GM21786 (cell line): ENCODE measurements at regions not wholly inside any gene's neighbourhood (a gene's known extent, or its start where the extent isn't known, plus 50 kb on each side); places are given as distances from the start of the nearest gene placed in this dataset.
"Not testable (repeated sequence)": the region's sequence is repeated elsewhere in the genome, so short reads cannot be mapped to it uniquely, and the experiment has no call there.

Source experiments
- ATAC-seq: cut with Tn5 transposase; IDR thresholded peaks from one replicate; pipeline ENCODE4 v1.9.1; 2021; ENCODE audit not compliant: unreplicated experiment

DNA sequence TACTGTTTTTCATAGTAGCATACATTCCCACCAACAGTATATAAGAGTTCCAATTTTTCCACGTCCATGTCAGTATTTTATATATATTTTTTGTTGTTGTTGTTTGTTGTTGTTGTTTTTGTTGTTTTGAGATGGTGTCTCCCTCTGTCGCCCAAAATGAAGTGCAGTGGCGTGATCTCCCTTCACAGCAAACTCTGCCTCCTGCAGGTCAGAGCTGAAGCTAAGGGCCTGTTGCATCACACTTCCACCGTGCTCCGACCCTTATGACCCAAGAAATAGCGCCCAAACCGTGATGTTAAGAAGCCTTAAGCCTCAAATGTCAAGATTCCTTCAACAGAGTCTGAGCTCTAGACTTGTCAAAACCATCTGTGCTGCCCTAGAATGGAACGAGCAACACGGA is 2032.3 kb downstream of the MRPL39 start:
- no peak for ATAC-seq

GRCh38 chr21:23548924-23549323 is 2058.4 kb downstream of the MRPL39 start:
- not testable (repeated sequence) for ATAC-seq

DNA sequence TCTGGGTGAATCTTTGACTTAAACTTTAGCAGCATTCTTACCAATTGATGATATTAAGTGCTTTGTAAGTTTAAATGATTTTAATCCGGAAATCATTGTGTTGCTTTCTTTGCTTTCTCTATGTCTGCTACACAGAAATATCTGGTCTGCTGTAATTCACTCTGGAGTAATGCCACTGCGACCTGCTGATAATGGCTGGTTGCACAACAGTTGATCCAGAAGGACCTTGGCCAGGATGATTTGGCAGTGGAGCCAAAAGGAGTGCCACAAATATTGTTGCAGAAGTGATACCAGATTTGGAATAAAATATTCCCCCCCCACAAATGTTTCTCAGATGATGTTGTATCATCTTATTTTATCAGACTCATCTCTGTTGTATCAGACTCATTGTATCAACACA is 2063.9 kb downstream of the MRPL39 start:
- ATAC-seq = no peak

- no peak for ATAC-seq
These were observed 2065.2 kb downstream of the MRPL39 start for GRCh38 chr21:23542097-23542496.

DNA sequence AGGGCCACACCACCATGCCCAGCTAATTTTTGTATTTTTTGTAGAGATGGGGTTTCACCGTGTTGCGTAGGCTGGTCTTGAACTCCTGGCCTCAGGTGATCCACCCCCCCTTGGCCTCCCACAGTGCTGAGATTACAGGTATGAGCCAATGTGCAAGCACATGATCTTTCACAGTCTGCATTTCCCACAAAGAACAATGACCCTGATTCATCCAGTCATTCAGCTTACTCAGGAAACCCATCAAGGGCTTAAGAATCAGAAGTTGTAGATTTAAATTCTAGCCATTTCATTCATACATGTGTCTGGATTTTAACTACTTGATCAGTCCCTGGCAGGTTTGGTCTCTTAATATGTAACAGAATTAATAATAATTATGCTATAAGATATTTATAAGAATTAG is 2065.7 kb downstream of the MRPL39 start:
- no peak for ATAC-seq

DNA sequence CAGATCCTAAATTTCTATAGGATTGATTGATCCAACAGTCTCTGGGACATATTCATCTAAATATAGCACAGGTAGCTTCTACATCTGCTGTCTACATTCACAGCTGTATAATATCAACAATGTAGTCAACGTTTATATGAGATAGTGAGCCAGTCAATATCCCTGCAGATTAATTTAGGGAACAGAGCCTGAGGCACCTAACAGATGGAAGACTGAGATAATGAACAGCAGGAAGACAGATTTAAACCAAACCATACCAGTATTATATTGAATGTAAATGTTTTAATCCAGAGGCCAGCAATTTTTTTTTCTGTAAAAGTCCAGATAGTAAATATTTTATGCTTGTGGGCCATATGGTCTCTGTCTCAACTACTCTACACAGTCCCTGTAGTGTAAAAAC is 2072.4 kb downstream of the MRPL39 start:
- ATAC-seq = no peak

- no peak for ATAC-seq
These were observed 2075.8 kb downstream of the MRPL39 start for GRCh38 chr21:23531444-23531843.

- ATAC-seq = no peak
These were observed 2082.6 kb downstream of the MRPL39 start for GRCh38 chr21:23524685-23525084.

GRCh38 chr21:23522751-23523150 is 2084.5 kb downstream of the MRPL39 start:
- no peak for ATAC-seq

- ATAC-seq = no peak
These were observed 2099.8 kb downstream of the MRPL39 start for GRCh38 chr21:23507501-23507900.

DNA sequence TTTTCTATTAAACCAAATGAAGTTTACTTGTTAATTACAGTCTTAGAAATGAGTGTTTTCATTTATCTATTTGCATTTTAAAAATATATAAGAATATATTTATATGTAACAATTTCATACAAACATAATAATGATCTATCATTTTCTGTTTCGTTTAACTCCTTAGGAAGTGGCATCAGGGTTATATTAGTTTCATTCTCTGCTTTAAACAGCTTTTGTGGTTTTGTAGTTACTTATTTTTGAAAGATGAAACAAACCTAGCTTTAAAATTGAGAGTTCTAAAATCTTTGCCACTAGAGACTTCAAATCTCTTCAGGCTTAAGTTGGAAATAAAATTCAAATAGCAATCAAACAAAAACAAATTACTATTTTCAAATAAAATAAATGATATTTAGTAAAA is 2110.6 kb downstream of the MRPL39 start:
- peak; percentile 89 for ATAC-seq

DNA sequence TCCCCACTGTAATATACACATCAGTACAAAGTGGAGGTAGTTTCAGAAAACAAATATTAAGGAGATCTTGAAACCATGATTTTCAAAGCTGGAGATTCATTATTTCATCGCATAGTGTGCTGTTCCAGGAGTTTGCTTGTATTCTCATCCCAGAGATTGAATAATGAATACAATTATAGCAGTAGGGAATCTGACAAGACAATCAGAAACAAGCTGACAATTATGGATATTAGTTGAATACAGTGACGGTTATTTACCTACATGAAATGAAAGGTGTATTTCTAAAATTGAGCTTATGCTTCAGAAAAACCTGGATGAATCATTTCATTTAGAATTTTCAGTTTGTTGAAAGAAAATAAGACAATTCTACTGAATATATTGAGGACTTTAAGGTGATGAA is 2119.0 kb downstream of the MRPL39 start:
- ATAC-seq = no peak

DNA sequence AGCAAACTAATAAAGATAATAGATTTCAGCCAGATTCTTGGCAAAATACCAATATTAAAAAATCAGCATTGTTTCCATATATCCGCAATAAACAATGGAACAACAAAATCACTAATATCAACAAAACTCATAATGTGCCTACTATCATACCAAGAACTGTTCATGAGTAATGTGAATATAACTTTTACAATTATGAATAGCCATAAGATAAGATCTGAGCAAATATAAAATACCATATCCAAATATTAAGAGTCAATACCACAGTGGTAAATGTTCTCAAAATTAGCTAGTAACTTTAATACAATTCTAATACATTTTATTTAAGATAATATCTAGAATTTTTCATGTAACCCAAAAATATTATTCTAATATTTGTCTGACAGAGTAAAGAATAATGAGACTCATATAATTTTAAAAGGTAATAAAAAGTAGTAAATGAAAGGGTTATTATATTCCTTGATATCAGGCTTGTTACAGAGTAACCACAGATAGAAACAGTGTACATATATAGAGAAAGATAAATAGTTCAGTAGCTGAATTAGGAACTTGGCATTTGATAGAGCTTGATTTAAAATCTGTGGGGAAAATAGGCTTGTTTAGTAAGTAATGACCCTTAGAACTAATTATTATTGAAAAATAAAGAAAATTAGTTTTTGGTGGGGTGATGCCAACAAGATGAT is 2126.6 kb downstream of the MRPL39 start:
- ATAC-seq = no peak

GRCh38 chr21:23478381-23478780 is 2128.9 kb downstream of the MRPL39 start:
- no peak for ATAC-seq

DNA sequence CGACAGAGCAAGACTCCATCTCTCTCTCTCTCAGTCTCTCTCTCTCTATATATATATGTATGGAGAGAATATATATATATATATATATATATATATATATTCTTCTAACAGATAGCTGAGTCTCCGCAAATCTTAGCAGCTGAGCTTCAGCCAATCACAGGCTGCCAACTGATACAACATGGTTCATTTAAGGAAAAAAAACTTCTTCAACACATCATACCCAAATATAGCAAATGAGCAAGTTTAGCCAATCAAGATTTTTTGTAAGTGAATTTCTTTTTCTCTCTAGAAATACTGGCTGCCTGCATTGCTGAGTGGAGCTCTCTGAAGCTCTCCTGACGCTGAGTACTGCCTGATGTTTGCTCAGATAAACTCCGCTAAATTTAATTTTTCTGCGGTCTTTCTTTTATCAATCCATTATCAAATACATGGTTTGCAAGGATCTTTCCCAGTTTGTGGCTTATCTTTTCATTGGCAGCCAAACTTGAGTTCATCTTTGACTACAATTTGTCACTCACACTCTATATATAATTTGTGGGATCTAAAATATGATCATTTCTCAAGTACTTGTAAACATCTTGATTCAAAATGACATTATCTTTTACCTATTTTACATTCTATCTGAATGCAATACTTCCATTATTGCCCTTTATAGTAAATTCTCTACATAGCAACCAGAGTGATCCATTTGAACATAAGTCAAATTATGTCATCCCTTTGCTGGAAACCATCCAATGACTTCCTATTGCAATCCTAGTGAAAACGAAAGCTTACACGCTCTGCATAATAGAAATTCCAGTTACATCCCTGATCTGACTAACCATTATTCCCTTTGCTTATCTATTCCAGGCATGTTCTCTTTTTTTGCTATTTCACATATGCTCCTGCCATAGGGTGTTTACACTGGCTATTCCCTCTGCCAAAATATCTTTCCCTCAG is 2131.7 kb downstream of the MRPL39 start:
- no peak for ATAC-seq

DNA sequence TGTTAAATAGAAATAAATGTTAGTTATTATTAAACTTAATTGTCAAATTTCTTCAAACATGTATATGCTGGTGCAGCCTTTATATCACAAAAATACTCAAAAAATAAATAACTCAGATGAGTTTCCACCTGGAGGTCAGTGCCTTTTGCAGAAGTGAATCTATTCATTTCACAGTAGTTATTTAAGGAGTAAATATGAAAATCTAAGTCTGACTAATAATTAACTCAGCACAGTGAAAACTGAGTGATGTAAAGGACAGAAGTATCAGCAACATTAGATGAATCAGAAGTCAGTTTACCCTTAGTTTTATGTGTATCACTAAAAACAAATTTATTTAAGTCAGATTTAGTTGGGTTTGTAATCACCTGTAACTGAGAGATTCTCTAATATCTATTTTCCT is 2135.4 kb downstream of the MRPL39 start:
- ATAC-seq = peak; percentile 87

DNA sequence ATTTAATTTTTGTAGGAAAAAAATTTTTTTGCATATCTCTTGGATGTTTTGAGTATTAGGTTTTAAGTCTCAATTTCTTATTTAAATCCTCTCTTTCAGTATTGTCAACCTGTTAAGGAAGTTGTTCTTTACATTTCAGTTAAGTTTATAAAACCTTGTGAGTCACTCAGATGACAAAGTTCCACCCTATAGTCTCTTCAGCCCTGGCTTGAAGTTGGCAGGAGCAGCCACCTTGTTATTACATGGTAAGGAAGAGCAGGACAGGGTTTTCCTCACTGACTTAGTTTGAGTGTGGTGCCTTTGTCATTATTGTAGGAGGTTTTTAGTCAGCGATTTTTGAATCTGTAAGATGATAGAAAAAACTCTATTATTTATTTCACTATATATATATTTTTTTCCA is 2143.9 kb downstream of the MRPL39 start:
- no peak for ATAC-seq

DNA sequence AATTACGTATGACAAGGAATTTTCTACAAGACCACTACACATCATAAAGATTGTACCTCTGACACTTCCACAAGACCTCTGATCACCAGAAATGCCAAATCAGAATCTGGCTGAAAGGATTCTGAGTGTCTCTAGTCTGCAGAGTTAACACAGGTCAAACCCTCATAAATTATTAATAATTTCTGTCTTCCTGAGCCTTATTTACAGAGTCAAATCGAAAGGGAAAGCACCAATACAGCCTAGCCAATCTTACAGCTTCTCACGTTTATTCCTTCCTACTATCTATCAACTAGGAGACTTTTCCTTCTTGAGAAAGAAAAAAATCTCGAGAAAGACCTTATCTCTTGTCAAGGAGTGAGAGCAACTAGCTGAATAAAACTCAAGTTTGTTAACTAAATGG is 2151.6 kb downstream of the MRPL39 start:
- peak; percentile 85 for ATAC-seq

DNA sequence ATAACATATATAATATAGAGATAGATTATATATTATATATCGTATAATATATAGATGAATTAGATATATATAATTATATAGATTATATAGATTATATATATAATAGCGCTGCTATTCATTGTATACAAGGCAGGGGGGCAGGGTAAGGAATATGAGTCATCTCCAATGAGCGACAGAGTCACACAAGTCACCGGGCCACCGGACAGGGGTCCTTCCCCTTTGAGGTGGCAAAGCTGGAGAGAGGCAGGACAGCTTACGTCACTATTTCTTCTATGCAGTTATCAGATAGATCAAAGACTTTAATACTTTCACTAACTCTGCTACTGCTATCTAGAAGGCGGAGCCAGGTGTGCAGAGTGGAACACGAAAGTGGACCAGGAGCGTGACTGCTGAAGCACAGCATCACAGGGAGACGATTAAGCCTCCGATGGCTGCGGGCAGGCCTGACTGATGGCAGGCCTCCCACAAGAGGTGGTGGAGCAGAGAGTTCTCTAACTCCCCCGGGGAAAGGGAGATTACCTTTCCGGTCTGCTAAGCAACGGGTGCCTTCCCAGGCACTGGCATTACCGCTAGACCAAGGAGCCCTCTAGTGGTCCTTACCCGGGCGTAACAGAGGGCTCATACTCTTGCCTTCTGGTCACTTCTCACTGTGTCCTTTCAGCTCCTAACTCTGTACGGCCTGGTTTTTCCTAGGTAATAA is 2154.7 kb downstream of the MRPL39 start:
- ATAC-seq = peak; percentile 35

DNA sequence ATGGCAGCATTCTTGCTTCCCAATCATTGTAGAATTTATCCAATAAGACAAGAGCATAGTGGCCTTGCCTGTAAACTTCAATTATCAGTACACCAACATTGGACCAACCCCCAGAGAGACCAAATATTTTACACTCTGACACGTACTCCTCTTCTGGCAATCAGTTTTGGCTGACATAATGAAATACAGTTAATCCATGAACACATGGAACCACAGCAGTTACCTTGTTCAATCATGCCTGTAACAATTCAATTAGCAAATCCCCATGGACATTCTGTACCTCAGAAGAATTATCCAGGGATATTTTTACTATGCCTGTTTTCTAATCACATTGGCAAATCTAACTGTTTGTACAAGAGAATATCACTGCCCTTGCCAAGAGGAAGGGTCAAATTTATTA is 2162.0 kb downstream of the MRPL39 start:
- no peak for ATAC-seq

DNA sequence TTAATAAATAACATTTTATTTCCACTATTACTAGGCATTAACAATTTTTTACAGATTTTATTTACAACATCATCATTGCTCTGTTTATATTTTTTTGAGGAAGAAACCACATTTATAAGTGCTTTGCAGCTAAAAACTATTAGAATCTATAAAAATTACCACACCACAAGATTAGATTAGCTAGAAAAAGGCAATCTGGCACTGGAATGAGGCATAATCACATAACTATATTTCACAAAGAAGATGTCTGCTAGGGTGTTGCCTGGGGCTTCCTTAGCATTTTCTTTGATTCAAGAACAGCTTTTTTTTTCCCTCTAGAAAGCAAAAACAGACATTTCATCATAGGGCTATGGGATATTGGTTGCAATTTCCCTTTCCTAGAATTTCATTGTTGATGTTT is 2169.2 kb downstream of the MRPL39 start:
- no peak for ATAC-seq
